ENCODE measurements at regions not wholly inside any gene's neighbourhood (a gene's known extent, or its start where the extent isn't known, plus 50 kb on each side); places are given as distances from the start of the nearest gene placed in this dataset.

GRCh38 chr12:77571127-77571526 lies 259.6 kb upstream of the NAV3 start:
- DNase-seq (ENCODE audit: low spot score), result no peak

- DNase-seq (ENCODE audit: low spot score), result no peak
Observed at GRCh38 chr12:77569876-77570275, 260.8 kb upstream of the NAV3 start.

GRCh38 chr12:77560714-77561113 lies 270.0 kb upstream of the NAV3 start:
- DNase-seq (ENCODE audit: low spot score), result no peak

GRCh38 chr12:77559400-77560074 lies 271.2 kb upstream of the NAV3 start:
- DNase-seq (ENCODE audit: low spot score), result no peak

- DNase-seq (ENCODE audit: low spot score), result no peak
Observed at GRCh38 chr12:77555074-77555473, 275.6 kb upstream of the NAV3 start.

- no peak for DNase-seq (ENCODE audit: low spot score)
Observed at GRCh38 chr12:77553976-77554619, 276.6 kb upstream of the NAV3 start.

GRCh38 chr12:77549383-77550128 lies 281.1 kb upstream of the NAV3 start:
- DNase-seq (ENCODE audit: low spot score), result no peak

- DNase-seq (ENCODE audit: low spot score), result no peak
Observed at GRCh38 chr12:77548797-77549196, 281.9 kb upstream of the NAV3 start.

GRCh38 chr12:77540097-77540496 lies 290.6 kb upstream of the NAV3 start:
- DNase-seq (ENCODE audit: low spot score), result no peak

GRCh38 chr12:77537663-77538062 lies 293.0 kb upstream of the NAV3 start:
- peak; percentile 6 for DNase-seq (ENCODE audit: low spot score)

- DNase-seq (ENCODE audit: low spot score), result no peak
Observed at GRCh38 chr12:77535734-77536133, 295.0 kb upstream of the NAV3 start.

- no peak for DNase-seq (ENCODE audit: low spot score)
Observed at GRCh38 chr12:77531912-77532311, 298.8 kb upstream of the NAV3 start.

- no peak for DNase-seq (ENCODE audit: low spot score)
Observed at GRCh38 chr12:77522247-77522646, 308.4 kb upstream of the NAV3 start.

- DNase-seq (ENCODE audit: low spot score), result peak; percentile 55
Observed at GRCh38 chr12:77521508-77522115, 309.1 kb upstream of the NAV3 start.

- DNase-seq (ENCODE audit: low spot score), result no peak
Observed at GRCh38 chr12:77514511-77514910, 316.2 kb upstream of the NAV3 start.

GRCh38 chr12:77510985-77511384 lies 319.7 kb upstream of the NAV3 start:
- no peak for DNase-seq (ENCODE audit: low spot score)

GRCh38 chr12:77504466-77504865 lies 326.2 kb upstream of the NAV3 start:
- no peak for DNase-seq (ENCODE audit: low spot score)

GRCh38 chr12:77500089-77500488 lies 330.6 kb upstream of the NAV3 start:
- DNase-seq (ENCODE audit: low spot score), result no peak

- no peak for DNase-seq (ENCODE audit: low spot score)
Observed at GRCh38 chr12:77497647-77498046, 333.0 kb upstream of the NAV3 start.

- no peak for DNase-seq (ENCODE audit: low spot score)
Observed at GRCh38 chr12:77496714-77497113, 334.0 kb upstream of the NAV3 start.

- DNase-seq (ENCODE audit: low spot score), result no peak
Observed at GRCh38 chr12:77494296-77494695, 336.4 kb upstream of the NAV3 start.

- DNase-seq (ENCODE audit: low spot score), result no peak
Observed at GRCh38 chr12:77493302-77494168, 337.2 kb upstream of the NAV3 start.
